Hepatocyte (in vitro differentiated cells): ENCODE measurements at regions not wholly inside any gene's neighbourhood (a gene's known extent, or its start where the extent isn't known, plus 50 kb on each side); places are given as distances from the start of the nearest gene placed in this dataset.

Experiments used
- DNase-seq: peaks from one replicate; pipeline ENCODE4 v3.0.0-alpha.2; 2016; ENCODE audit warnings: low spot score
- H2AFZ ChIP-seq: fragments of 200-600 bp; sonication (generic); 2 replicates; pipeline ENCODE4 v1.6.0; 2016; ENCODE audit warnings: antibody characterized with exemption, mild to moderate bottlenecking
- H3K27ac ChIP-seq: fragments of 200-600 bp; sonication (generic); 2 replicates; pipeline ENCODE4 v1.5.1; 2016; ENCODE audit warnings: mild to moderate bottlenecking
- H3K27me3 ChIP-seq: fragments of 200-600 bp; sonication (generic); 2 replicates; pipeline ENCODE4 v1.6.1; 2016
- H3K36me3 ChIP-seq: fragments of 200-600 bp; sonication (generic); replicated peaks from 2 replicates; pipeline ENCODE4 v1.5.1; 2016; ENCODE audit warnings: low read depth; ENCODE audit not compliant: insufficient read depth
- H3K4me1 ChIP-seq: fragments of 200-600 bp; sonication (generic); 2 replicates; pipeline ENCODE4 v1.5.1; 2016; ENCODE audit warnings: mild to moderate bottlenecking, moderate library complexity; ENCODE audit not compliant: insufficient read depth
- H3K4me2 ChIP-seq: fragments of 200-600 bp; sonication (generic); 2 replicates; pipeline ENCODE4 v1.6.0; 2016
- H3K4me3 ChIP-seq: fragments of 200-600 bp; sonication (generic); 2 replicates; pipeline ENCODE4 v1.5.1; 2016; ENCODE audit warnings: mild to moderate bottlenecking
- H3K79me2 ChIP-seq: fragments of 200-600 bp; sonication (generic); 2 replicates; pipeline ENCODE4 v1.6.0; 2017; ENCODE audit warnings: mild to moderate bottlenecking
- H3K9me2 ChIP-seq: fragments of 200-600 bp; sonication (generic); replicated peaks from 2 replicates; pipeline ENCODE4 v1.6.0; 2017; ENCODE audit warnings: mild to moderate bottlenecking; ENCODE audit not compliant: insufficient read depth
- H3K9me3 ChIP-seq: fragments of 200-600 bp; sonication (generic); 2 replicates; pipeline ENCODE4 v1.5.1; 2016; ENCODE audit warnings: low read depth, mild to moderate bottlenecking
- H4K20me1 ChIP-seq: fragments of 200-600 bp; sonication (generic); 2 replicates; pipeline ENCODE4 v1.6.0; 2016; ENCODE audit warnings: mild to moderate bottlenecking; ENCODE audit not compliant: insufficient read depth, poor library complexity, severe bottlenecking
- CTCF ChIP-seq: fragments of 200-600 bp; sonication (generic); IDR thresholded peaks from 2 replicates; pipeline ENCODE4 v1.5.1; 2016; ENCODE audit warnings: antibody characterized with exemption, mild to moderate bottlenecking; ENCODE audit not compliant: poor library complexity
- EZH2 ChIP-seq: fragments of 200-600 bp; sonication (generic); IDR thresholded peaks from 2 replicates; pipeline ENCODE4 v1.6.1; 2016; ENCODE audit warnings: antibody characterized with exemption, mild to moderate bottlenecking, borderline replicate concordance
- EZH2phosphoT487 ChIP-seq: fragments of 200-600 bp; sonication (generic); IDR thresholded peaks from one replicate; pipeline ENCODE4 v1.6.1; 2018; ENCODE audit warnings: antibody characterized with exemption, mild to moderate bottlenecking, low read depth, moderate library complexity; ENCODE audit not compliant: unreplicated experiment, severe bottlenecking
- WGBS: methylation state at CpG from one replicate; pipeline ENCODE4 v1.1.6; 2016; ENCODE audit warnings: low lambda C conversion rate; ENCODE audit errors: missing lambda C conversion rate; 5-methylcytosine and 5-hydroxymethylcytosine counted together

- no peak for TF ChIP-seq CTCF
- TF ChIP-seq EZH2, result no peak
- no peak for TF ChIP-seq EZH2phosphoT487
- 62% methylated on average over 2 of the region's 2 CpGs for WGBS
- DNase-seq, result no peak
- Histone ChIP-seq H3K27ac (no peak overlapping the region), H4K20me1 (no peaks in the 10 kb centered on the region), H3K27me3 (no peaks in the 10 kb centered on the region), H3K4me2 (no peak overlapping the region), H3K9me3 (no peaks in the 10 kb centered on the region), H3K4me1 (no peaks in the 10 kb centered on the region), H3K36me3 (no peaks in the 10 kb centered on the region), H3K9me2 (no peaks in the 10 kb centered on the region), H3K4me3 (no peak overlapping the region), H3K79me2 (no peaks in the 10 kb centered on the region), H2AFZ (no peak overlapping the region)
Observed at GRCh38 chr10:83037653-83038052, 1101.7 kb upstream of the GHITM start.

DNA sequence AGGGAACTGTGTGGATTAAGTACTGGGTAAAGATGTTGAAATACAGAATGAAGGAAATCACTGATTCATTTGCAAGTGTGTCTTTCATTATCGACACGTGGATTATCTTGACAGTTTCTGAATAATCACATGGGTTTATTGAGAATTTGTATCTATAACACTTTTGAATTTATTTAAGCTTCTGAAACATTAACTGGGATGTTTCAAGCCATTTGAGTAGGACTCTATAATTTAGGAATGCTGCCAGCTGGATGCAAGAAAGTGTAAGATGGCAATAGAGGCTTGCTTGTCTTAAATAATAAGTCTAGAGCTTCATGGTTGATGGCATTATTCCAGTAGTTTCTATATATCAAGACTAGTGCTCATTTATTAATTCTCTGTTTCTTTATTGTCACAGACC is 1100.7 kb upstream of the GHITM start:
- DNase-seq, result no peak
- no peaks in the 10 kb centered on the region for H3K79me2 ChIP-seq
- H3K4me1 ChIP-seq, result no peaks in the 10 kb centered on the region
- no peaks in the 10 kb centered on the region for H3K27me3 ChIP-seq
- no peaks in the 10 kb centered on the region for H4K20me1 ChIP-seq
- no peaks in the 10 kb centered on the region for H3K9me2 ChIP-seq
- H3K9me3 ChIP-seq, result no peaks in the 10 kb centered on the region
- no peaks in the 10 kb centered on the region for H3K36me3 ChIP-seq
- no peak overlapping the region for H3K4me3 ChIP-seq
- H2AFZ ChIP-seq, result no peak overlapping the region
- 69% methylated on average over 2 of the region's 2 CpGs for WGBS
- H3K27ac ChIP-seq, result no peak overlapping the region
- no peak overlapping the region for H3K4me2 ChIP-seq
- TF ChIP-seq EZH2phosphoT487, result no peak
- no peak for TF ChIP-seq CTCF
- no peak for TF ChIP-seq EZH2

GRCh38 chr10:83045731-83046130 is 1093.6 kb upstream of the GHITM start:
- H3K4me2 ChIP-seq, result no peak overlapping the region
- H3K9me3 ChIP-seq, result no peaks in the 10 kb centered on the region
- TF ChIP-seq EZH2phosphoT487 (no peak), EZH2 (no peak), CTCF (no peak)
- no peak for DNase-seq
- no peak overlapping the region for H2AFZ ChIP-seq
- H3K4me3 ChIP-seq, result no peak overlapping the region
- no peaks in the 10 kb centered on the region for H3K27me3 ChIP-seq
- H3K27ac ChIP-seq, result no peak overlapping the region
- WGBS, result 68% methylated on average over 4 of the region's 4 CpGs
- H3K36me3 ChIP-seq, result no peaks in the 10 kb centered on the region
- H4K20me1 ChIP-seq, result no peaks in the 10 kb centered on the region
- H3K4me1 ChIP-seq, result no peaks in the 10 kb centered on the region
- no peaks in the 10 kb centered on the region for H3K79me2 ChIP-seq
- H3K9me2 ChIP-seq, result no peaks in the 10 kb centered on the region

DNA sequence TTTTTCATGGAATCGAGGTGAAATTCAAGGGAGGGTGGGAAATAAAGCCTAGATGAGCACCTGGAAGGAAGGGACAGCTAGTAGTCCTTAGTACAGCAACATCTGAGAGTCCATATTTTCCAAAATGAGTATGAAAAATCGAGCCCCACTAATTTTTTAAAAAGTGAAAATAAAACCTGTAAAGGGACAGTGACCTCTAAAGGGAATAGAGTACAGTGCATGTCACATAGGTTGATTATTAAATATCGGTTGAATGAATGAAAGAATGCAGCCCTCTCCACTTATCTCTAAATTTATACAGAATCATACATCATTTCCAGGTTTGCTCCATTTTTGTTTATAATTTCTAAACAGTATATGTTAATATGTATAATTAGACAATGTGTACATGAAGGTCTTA is 1088.5 kb upstream of the GHITM start:
- DNase-seq, result no peak
- WGBS, result 83% methylated on average over 3 of the region's 3 CpGs
- Histone ChIP-seq H4K20me1 (no peaks in the 10 kb centered on the region), H3K27me3 (no peaks in the 10 kb centered on the region), H3K9me2 (no peaks in the 10 kb centered on the region), H3K9me3 (no peaks in the 10 kb centered on the region), H3K27ac (no peak overlapping the region), H3K4me1 (no peaks in the 10 kb centered on the region), H3K79me2 (no peaks in the 10 kb centered on the region), H2AFZ (no peak overlapping the region), H3K36me3 (no peaks in the 10 kb centered on the region), H3K4me2 (no peak overlapping the region), H3K4me3 (no peak overlapping the region)
- TF ChIP-seq CTCF, result peak; percentile 4
- TF ChIP-seq EZH2, result no peak
